ENCODE measurements at regions not wholly inside any gene's neighbourhood (a gene's known extent, or its start where the extent isn't known, plus 50 kb on each side); places are given as distances from the start of the nearest gene placed in this dataset.

DNA sequence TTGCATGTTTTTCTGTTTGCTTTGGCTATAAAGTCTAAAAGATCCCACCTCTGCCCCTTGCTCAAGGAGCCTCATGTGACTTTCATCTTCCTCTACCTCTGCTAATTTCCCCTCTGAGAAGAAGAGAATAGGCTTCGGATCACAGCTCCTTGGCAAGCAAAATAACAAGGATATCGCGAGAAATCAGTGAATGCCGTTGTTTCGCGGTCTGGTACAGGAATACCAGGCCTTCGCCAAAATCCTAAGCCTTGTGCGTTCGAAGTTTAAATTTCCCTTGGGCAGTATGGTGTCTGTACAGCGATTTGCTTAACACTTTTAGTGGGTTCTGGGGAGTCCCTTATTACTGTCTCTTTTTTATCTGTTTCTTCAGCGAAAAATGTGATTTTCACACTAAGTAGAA lies 142.3 kb downstream of the IRF8 start:
- DNase-seq (ENCODE audit: low spot score), result no peak

GRCh38 chr16:86041807-86042206 lies 142.8 kb downstream of the IRF8 start:
- DNase-seq (ENCODE audit: low spot score), result no peak

DNA sequence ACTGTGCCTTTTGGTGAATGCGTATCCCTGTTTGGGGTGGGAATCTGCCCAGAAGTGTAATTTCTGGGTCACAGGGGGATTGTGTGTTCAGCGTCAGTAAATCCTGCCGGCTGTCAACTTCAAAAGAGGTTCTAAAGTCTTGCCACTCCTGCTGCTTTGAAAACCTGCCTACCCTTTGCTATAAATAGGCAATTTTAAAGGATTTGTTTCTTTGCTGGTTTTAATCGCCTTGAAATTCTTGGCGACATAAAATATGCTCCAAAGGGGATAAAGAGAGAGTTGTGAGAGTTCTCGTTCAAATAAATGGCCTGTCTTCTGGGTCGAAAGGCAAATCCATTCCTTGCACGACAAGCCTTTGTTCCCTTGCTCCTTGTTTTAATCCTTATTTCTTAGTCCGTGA lies 143.4 kb downstream of the IRF8 start:
- no peak for DNase-seq (ENCODE audit: low spot score)

DNA sequence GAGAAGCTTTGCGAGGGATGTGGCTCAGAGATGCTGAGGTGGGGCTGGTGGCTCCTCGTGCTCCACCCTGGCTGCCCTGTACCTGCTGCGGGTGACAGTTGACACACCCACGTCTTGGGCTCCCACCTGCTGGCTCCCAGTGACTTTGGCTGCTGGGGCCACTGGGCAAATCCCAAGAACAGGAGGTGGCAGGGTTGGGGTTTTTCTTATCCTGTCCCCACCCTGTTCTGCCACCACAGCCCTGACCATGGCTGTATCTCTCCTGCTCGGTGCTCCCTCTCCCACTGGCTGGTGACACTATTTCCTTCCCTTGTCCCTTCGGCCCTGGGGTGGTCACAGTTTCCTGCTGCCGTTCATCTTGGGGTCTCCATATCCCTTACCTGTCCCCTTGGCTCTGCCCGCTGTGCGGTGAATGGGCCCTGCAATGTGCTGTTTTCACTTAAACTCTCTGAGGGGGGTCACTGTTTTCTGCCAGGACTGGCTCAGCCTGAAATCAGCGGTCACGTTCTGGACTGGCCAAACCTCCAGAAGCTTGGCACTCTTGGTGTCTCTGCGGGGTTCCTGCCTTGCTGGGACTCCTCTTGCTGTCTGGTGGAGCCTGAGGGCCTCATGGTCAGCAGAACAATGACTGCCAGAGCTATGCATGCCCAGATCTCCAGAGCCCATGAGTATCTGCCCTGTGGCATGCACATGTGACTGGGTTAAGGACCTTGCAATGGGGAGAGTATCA lies 144.2 kb downstream of the IRF8 start:
- DNase-seq (ENCODE audit: low spot score), result no peak

DNA sequence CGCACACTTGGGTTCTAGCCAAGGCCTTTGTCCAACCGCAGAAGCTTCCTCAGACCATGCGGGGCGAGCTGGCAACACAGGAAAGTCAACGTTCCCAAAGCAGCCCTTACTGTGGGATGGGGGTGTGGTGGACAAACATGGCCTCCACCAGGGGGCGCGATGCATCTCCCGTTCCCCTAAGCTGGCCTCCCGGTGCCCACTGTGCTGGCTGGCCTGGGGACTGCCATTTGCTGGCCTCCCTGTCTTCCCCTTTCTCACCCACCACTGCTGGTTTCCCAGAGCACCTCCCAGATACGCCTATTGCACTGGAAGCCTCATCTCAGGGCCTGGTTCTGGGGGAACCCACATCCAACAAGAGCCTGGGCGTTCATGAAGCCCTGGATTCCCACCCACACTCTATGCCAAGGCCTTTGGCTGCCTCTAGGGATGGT lies 145.3 kb downstream of the IRF8 start:
- DNase-seq (ENCODE audit: low spot score), result peak; percentile 36

DNA sequence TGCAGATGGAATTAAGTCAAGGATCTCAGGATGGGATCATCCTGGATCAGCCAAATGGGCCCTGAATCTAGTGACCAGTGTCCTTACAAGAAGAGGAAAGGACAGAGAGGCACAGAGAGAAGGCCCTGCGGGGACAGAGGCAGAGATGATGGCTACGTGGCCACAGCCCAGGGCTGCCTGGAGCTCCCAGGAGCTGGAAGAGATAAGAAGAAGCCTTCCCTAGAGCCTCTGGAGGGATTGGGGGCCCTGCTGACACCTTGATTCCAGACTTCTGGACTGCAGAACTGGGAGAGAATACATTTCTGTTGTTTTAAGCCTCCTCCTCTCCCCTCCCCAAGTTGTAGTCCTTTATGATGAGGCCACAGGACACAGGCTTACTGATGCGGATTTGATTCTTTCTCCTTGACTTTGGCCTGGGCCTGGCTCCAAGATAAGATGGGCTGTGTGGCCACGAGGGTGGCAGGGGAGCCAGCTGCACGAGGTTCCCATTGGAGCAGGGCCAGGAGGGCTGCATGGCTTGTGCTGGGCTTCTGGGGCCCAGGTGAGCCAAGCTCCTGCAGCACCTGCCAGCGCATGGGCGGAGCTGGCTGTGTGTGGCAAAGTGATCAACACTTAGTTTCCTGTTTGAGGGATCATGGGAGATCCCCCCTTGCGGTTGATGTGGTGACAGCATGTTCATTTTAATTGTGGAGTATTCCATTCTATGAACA lies 146.1 kb downstream of the IRF8 start:
- DNase-seq (ENCODE audit: low spot score), result no peak

DNA sequence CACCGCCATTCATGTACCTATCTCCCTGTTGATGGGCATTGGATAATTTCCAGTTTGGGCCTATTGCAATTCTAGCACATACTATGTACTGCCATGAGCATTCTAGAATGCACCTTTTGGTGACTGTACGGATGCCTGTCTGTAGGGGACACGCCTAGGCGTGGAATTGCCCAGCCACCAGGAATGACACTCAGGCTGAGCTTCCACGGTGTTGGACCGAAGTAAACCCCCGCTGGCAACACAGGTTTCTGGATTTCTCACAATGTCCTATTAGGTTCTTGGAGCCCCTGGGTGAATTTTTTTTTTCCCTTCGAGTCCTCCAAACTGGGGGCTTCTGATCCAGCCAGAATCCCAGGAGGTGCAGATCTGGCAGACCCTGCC lies 146.6 kb downstream of the IRF8 start:
- DNase-seq (ENCODE audit: low spot score), result no peak

- DNase-seq (ENCODE audit: low spot score), result no peak
Measured at GRCh38 chr16:86046026-86046425, 147.1 kb downstream of the IRF8 start.

DNA sequence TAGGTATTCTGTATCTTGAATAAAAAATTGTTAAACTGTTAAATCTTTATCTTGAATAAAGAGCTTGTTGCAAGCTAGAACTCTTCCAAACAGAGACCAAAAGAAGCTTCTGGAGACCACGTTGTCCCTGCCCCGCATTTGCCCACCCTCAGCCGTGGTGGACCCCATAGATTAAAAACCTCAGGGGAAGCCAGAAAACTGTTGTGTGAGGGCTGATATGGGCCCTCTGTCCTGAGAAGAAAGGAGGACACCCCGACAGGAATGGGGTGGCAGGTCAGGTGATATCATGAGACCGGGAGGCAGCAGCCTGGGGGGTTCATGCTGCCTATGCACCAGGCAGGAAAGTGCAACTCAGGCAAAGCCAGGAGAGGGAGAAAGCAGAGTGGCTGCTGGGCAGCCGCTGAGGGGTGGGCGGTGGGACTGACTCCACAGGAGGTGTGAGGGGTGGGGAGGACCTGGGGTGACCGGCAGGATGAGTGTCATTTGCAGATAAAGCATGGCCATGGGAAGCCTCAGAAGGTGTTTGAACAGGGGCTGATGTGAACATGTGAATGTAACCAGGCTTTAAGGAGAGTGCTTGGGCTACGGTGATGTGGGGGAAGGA lies 147.8 kb downstream of the IRF8 start:
- DNase-seq (ENCODE audit: low spot score), result no peak

GRCh38 chr16:86048221-86048620 lies 149.3 kb downstream of the IRF8 start:
- no peak for DNase-seq (ENCODE audit: low spot score)

DNA sequence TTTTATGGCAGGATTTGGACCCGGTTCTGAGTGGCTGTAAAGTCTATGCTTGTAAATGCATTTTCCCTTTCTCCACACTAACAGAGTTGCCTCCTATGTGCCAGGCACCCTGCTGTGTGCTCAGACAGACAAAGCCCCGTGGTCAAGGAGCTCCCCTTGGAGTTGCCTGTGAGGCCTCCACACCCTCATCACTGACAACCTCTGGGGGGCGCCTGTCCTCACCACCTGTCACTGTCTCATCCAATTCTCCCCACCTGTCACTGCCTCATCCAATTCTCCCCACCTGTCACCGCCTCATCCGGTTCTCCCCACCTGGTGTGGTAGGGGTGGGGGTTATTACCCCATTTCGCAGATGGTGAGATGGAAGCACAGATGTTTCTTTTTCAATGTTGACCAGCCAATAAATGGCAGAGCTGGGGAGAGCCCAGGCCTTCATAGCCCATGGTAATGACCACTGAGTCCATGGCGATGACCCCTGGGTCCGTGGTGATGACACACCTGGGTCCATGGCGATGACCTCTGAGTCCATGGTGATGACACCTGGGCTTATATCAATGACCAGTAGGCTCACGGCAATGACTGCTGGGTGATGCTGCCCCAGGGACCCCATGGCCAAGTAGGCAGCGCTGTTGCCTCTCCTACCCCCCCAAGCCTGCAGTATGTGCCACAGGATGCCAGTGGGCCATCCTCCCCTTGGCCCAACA lies 150.1 kb downstream of the IRF8 start:
- DNase-seq (ENCODE audit: low spot score), result no peak

- DNase-seq (ENCODE audit: low spot score), result no peak
Measured at GRCh38 chr16:86049641-86050040, 150.7 kb downstream of the IRF8 start.

- DNase-seq (ENCODE audit: low spot score), result no peak
Measured at GRCh38 chr16:86050111-86050510, 151.1 kb downstream of the IRF8 start.

GRCh38 chr16:86050591-86051367 lies 151.8 kb downstream of the IRF8 start:
- DNase-seq (ENCODE audit: low spot score), result no peak

- no peak for DNase-seq (ENCODE audit: low spot score)
Measured at GRCh38 chr16:86051368-86052114, 152.6 kb downstream of the IRF8 start.

- DNase-seq (ENCODE audit: low spot score), result no peak
Measured at GRCh38 chr16:86052115-86052670, 153.2 kb downstream of the IRF8 start.

DNA sequence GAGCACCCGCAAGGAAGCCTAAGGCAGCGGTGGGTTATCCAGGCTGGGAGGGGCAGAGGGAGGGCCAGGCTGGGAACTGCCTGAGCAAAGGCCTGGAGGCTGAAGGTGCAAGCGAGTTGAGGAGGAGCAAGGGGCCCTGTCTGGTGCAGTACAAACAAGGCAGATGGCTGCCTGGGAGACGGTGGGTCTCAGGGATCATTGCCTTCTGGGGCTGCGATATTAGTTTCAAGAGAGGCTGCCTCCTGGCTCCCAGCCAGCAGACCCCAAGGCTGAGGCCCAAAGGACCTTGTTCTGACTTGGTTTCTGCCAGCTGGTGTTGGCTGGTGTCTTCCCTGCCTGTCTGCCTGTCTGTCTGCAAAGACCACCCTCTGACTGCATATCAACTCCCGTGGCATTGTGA lies 154.0 kb downstream of the IRF8 start:
- DNase-seq (ENCODE audit: low spot score), result no peak

GRCh38 chr16:86059253-86060171 lies 160.6 kb downstream of the IRF8 start:
- DNase-seq (ENCODE audit: low spot score), result no peak

DNA sequence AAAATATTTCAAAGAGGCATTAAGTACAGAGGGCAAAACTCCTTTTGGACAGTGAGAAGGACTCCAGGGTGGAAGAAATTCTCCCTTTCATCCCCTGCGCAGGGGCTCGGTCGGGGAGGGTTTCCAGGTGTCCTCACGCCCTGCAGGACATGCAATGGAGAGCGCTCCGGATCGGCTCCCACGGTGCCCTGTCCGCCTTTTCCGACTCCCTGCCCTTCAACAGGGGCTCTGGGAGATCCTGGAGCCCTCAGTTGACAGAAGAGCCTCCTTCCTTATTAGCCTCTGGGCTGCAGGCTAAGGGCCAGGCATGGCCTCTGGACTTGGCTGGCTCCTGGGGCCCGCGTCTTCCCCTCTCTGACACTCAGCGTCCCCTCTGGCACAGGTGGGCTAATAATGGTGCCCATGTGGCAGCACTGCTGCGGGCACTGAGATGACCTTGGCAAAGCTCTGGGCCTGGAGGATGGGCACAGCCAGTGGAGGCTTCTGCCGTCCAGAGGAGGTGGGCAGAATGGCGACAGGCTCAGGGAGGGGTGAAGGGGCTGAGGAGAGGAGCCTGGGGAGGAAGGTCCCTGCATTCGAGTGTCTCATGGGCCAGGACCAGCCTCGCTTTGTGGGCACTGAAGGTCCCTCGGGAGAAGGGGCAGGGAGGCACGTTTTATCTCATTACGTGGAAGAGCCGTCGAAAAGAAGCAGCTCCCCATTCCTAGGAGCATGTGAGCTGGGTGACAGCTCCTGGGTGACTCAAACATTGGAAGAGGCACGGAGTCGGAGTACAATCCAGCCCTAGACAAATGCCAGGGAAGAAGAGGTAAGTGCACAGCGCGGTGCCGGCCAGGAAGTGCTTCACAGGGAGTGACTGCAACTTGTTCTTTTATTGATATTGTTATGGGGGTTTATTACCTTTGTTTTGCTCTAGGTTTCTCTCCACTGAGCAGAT lies 161.7 kb downstream of the IRF8 start:
- no peak for DNase-seq (ENCODE audit: low spot score)

Measured in LoVo (cell line).